Fibroblast of pulmonary artery (primary cell): ENCODE measurements at regions not wholly inside any gene's neighbourhood (a gene's known extent, or its start where the extent isn't known, plus 50 kb on each side); places are given as distances from the start of the nearest gene placed in this dataset.

Source experiments
- DNase-seq: peaks from one replicate; pipeline ENCODE4 v3.0.0-alpha.2; 2010; ENCODE audit warnings: low read depth
- H3K4me3 ChIP-seq: replicated peaks from 2 replicates; pipeline ENCODE4 v1.5.1; 2011; ENCODE audit warnings: low read depth, mild to moderate bottlenecking, control low read depth, low read length, moderate library complexity
- TF ChIP-seq, protein P1 (sequence below): IDR thresholded peaks from 2 replicates; pipeline ENCODE4 v1.5.1; 2011; ENCODE audit warnings: mild to moderate bottlenecking, control low read depth, low read length, inconsistent platforms; ENCODE audit errors: missing control alignments

DNA sequence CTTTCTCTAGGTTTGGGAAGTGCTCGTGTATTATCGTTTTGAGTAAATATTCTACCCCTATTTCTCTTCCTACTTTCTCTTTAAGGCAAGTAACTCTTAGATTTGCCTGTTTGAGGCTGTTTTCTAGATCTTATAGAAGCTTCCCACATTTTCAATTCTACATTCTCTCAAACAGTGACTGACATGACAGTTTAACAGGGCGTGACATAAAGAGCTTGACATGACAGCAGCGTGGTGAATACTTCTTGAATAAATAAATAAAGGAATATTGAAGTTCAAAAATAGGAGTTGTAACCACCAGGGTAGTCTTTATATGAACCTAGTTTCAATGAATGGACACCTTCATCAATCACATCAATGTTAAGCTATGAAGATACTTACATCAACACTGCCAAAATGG, 162.0 kb downstream of the TRAM1L1 start:
- TF ChIP-seq, protein P1, sequence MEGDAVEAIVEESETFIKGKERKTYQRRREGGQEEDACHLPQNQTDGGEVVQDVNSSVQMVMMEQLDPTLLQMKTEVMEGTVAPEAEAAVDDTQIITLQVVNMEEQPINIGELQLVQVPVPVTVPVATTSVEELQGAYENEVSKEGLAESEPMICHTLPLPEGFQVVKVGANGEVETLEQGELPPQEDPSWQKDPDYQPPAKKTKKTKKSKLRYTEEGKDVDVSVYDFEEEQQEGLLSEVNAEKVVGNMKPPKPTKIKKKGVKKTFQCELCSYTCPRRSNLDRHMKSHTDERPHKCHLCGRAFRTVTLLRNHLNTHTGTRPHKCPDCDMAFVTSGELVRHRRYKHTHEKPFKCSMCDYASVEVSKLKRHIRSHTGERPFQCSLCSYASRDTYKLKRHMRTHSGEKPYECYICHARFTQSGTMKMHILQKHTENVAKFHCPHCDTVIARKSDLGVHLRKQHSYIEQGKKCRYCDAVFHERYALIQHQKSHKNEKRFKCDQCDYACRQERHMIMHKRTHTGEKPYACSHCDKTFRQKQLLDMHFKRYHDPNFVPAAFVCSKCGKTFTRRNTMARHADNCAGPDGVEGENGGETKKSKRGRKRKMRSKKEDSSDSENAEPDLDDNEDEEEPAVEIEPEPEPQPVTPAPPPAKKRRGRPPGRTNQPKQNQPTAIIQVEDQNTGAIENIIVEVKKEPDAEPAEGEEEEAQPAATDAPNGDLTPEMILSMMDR: no peak
- DNase-seq: no peak
- no peak overlapping the region for H3K4me3 ChIP-seq

DNA sequence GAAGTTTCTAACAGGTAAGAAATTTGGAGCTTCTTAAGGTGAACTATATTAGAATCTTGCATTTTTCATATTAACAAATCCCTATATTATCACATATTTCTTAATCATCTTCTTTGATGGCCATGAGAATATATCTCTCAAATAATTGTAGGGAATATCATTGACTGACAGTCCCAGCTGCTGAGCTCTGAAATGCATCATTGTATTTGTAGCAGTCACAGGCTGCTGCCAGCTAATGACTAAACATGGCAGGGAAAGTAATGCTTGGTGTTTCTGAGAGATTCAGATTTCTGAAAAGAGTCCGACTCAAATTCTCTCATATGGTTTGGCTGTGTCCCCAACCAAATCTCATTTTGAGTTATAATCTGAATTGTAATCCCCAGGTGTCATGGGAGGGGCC, 171.9 kb downstream of the TRAM1L1 start:
- no peak overlapping the region for H3K4me3 ChIP-seq
- TF ChIP-seq, protein P1: no peak
- DNase-seq: no peak

DNA sequence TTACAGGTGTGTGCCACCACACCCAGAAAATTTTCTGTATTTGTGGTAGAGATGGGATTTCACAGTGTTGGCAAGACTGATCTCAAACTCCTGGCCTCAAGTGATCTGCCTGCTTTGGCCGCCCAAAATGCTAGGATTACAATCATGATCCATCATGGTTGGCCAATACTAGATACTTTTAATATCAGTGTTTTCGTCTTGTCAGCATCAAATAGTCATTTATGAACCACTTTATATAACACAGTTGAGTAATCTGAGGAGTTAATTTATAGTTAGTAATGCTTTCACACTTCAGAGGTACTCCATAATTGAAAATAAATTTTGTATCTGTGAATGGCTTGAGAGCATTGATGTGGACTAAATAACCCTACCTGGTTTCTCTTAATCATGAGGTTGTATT, 178.6 kb downstream of the TRAM1L1 start:
- no peak for DNase-seq
- TF ChIP-seq, protein P1: no peak
- H3K4me3 ChIP-seq: no peak overlapping the region

DNA sequence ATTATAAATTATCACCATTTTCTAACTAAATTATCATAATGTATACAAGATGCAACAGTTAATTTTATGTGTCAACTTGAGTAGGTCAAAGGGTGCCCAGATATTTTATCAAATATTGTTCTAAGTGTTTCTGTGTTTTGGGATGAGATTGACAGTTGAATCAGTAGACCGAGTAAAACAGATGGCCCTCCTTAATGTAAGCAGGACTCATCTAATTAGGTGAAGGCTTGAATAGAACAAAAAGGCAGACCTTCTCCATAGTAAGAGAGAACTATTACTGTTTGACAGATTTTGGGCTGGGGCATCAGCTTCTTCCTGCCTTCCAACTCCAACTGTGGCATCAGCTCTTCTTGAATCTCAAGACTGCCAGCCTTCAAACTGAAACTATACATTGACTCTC, 185.8 kb downstream of the TRAM1L1 start:
- TF ChIP-seq, protein P1: no peak
- H3K4me3 ChIP-seq: no peak overlapping the region
- DNase-seq: no peak

DNA sequence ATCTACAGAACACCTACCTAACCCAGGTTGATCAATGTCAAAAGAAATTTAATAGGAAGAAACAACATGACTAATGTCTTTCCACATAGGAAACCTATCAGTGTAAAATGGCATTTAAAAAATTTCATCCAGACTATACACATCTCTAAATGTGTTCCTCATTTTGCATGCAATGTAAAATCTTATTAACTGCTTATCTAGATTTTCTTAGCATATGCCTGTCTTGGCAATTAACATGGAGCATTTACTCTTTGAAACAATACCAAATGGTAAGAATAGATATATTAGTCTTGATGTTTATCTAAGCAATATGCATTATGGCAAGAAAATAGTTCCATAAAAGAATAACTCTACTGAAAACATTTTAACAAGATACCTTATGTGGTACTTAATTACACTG, 199.8 kb downstream of the TRAM1L1 start:
- no peak overlapping the region for H3K4me3 ChIP-seq
- DNase-seq: no peak
- TF ChIP-seq, protein P1: no peak

DNA sequence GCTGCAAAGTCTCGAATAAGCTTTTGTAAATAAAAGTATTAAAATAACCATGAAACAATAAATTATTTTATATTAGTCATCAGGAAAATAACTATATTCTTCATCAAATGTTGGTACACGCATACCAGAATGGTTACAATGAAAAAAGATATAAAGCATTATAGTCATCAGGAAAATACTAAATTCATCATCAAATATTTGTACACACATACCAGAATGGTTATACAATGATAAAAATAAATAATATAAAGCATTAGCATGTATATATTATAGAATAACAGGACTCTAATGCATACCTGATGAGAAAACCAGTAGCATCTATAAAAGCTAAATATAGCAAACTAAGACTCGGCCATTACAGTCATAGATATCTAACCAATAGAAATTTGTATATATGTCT, 202.9 kb downstream of the TRAM1L1 start:
- H3K4me3 ChIP-seq: no peak overlapping the region
- DNase-seq: no peak
- TF ChIP-seq, protein P1: no peak

DNA sequence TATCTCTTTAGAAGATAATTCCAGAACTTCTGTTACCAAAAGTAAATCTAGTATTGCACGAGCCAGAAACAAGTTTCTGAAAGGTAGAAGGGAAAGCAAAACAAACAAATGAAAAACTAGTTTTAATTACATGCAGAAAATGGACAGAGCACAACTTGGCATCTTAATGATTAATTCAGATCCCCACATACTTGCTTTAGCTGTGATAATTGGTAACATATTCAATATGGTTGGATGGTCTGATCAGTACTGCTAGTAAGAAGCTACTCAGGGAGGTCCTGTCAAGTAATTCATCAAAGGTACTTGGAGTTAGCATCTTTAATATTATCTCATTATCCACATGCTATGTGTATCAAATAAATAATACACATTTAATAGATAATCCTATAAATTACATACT, 204.3 kb downstream of the TRAM1L1 start:
- TF ChIP-seq, protein P1: no peak
- no peak for DNase-seq
- no peak overlapping the region for H3K4me3 ChIP-seq
